HepG2 (cell line): ENCODE measurements at regions not wholly inside any gene's neighbourhood (a gene's known extent, or its start where the extent isn't known, plus 50 kb on each side); places are given as distances from the start of the nearest gene placed in this dataset.

Source experiments
- ATAC-seq: fragments of 200-7000 bp; cut with Tn5 transposase; 3 replicates; pipeline ENCODE4 v1.9.1; 2020; ENCODE audit warnings: mild to moderate bottlenecking, moderate library complexity
- BruUV-seq: library from RNA; stranded (reverse); fragments of 400-500 nt; replicated peaks from 2 replicates; lab custom pipeline; 2021; lab: Mats Ljungman, UMichigan
- CTCF ChIA-PET: fragments of 300-600 bp; formaldehyde crosslinking; extraction: SDS; loops from one replicate; lab custom pipeline; 2021; ENCODE audit warnings: low total read pairs, inconsistent platforms, low intra/inter-chr PET ratio; lab: Yijun Ruan, JAX
- POLR2A ChIA-PET: fragments of 350-600 bp; sonication (Branson Sonifier 250); formaldehyde crosslinking; loops from one replicate; lab custom pipeline; 2020; ENCODE audit warnings: antibody characterized with exemption, inconsistent platforms; lab: Yijun Ruan, JAX
- DNase-seq: peaks from one replicate; pipeline ENCODE4 v3.0.0-alpha.2; 2015; ENCODE audit warnings: low spot score
- FAIRE-seq: peaks from 3 replicates; lab custom pipeline; 2011; peaks lifted over from hg19 to GRCh38; lab: Jason Lieb, UNC
- H2AFZ ChIP-seq: one replicate; pipeline ENCODE4 v1.6.1; 2011; ENCODE audit warnings: low read length, inconsistent platforms
- H3K27ac ChIP-seq: fragments of 300-600 bp; 3 replicates; pipeline ENCODE4 v1.8.0; 2011; ENCODE audit warnings: mixed run types, mild to moderate bottlenecking, mixed read lengths, low read length, inconsistent platforms; ENCODE audit not compliant: insufficient read depth; ENCODE audit errors: extremely low read length
- H3K27me3 ChIP-seq, 2 experiments: fragments of 200-600 bp in 1 of 2; 2 replicates in 1 of 2; 3 replicates in 1 of 2; pipeline versions ENCODE4 v1.6.0 to v1.8.0; 2011; ENCODE audit warnings: low read length in 2 of 2, mild to moderate bottlenecking in 2 of 2, moderate library complexity in 2 of 2, inconsistent platforms in 1 of 2; ENCODE audit not compliant: insufficient read depth in 2 of 2, control insufficient read depth in 1 of 2
- H3K36me3 ChIP-seq, 2 experiments: fragments of 200-600 bp in 1 of 2; replicated peaks in 1 of 2; 2 replicates in 1 of 2; 3 replicates in 1 of 2; pipeline versions ENCODE4 v1.5.1 to v1.8.0; 2011; ENCODE audit warnings: low read length in 2 of 2, inconsistent platforms in 1 of 2; ENCODE audit not compliant: insufficient read depth in 2 of 2, control insufficient read depth in 1 of 2
- H3K4me1 ChIP-seq: 2 replicates; pipeline ENCODE4 v1.5.1; 2012; ENCODE audit warnings: low read length, inconsistent platforms; ENCODE audit not compliant: insufficient read depth
- H3K4me2 ChIP-seq: 2 replicates; pipeline ENCODE4 v1.6.0; 2011; ENCODE audit warnings: low read depth, low read length, inconsistent platforms
- H3K4me3 ChIP-seq, 3 experiments: fragments of 200-600 bp in 1 of 3; sonication (generic), shearing (Covaris generic) in 1 of 3; replicated peaks in 1 of 3; 2 replicates each; pipeline ENCODE4 v1.5.1; 2011 to 2016; ENCODE audit warnings: low read length in 3 of 3, inconsistent platforms in 2 of 3, low read depth in 2 of 3, mild to moderate bottlenecking in 2 of 3, control low read depth in 1 of 3, mixed read lengths in 1 of 3; ENCODE audit not compliant: insufficient read depth in 1 of 3
- H3K79me2 ChIP-seq: one replicate; pipeline ENCODE4 v1.6.1; 2011; ENCODE audit warnings: low read length, inconsistent platforms; ENCODE audit not compliant: insufficient read depth
- H3K9ac ChIP-seq: 2 replicates; pipeline ENCODE4 v1.6.0; 2011; ENCODE audit warnings: mild to moderate bottlenecking, low read depth, low read length, inconsistent platforms; ENCODE audit not compliant: insufficient read depth
- H3K9me3 ChIP-seq: 2 replicates; pipeline ENCODE4 v1.5.1; 2012; ENCODE audit warnings: mild to moderate bottlenecking, low read length
- H4K20me1 ChIP-seq: 2 replicates; pipeline ENCODE4 v1.6.0; 2011; ENCODE audit warnings: inconsistent platforms, mild to moderate bottlenecking, low read length, moderate library complexity; ENCODE audit not compliant: insufficient read depth
- BRCA1 ChIP-seq: sonication (generic); formaldehyde crosslinking; IDR thresholded peaks from 2 replicates; pipeline ENCODE4 v1.4.0; 2020; ENCODE audit warnings: missing genetic modification reagents
- FOXO1 ChIP-seq: sonication (generic); formaldehyde crosslinking; IDR thresholded peaks from 2 replicates; pipeline ENCODE4 v1.4.0; 2020; ENCODE audit warnings: missing genetic modification reagents
- GMEB1 ChIP-seq: sonication (generic); formaldehyde crosslinking; IDR thresholded peaks from 2 replicates; pipeline ENCODE4 v1.5.1; 2020; ENCODE audit warnings: missing genetic modification reagents, mild to moderate bottlenecking, borderline replicate concordance
- KAT8 ChIP-seq: IDR thresholded peaks from 2 replicates; pipeline ENCODE4 v1.6.1; 2016; ENCODE audit warnings: missing genetic modification reagents, missing compliant biosample characterization
- KLF15 ChIP-seq: sonication (generic); formaldehyde crosslinking; IDR thresholded peaks from 2 replicates; pipeline ENCODE4 v1.8.1; 2023; ENCODE audit warnings: borderline replicate concordance, mild to moderate bottlenecking, inconsistent platforms, missing genetic modification reagents, mixed read lengths
- MAFK ChIP-seq, 2 experiments: IDR thresholded peaks in 1 of 2; conservative IDR thresholded peaks in 1 of 2; 2 replicates each; pipeline ENCODE4 v1.6.1; 2011; ENCODE audit warnings: improper control_type of control experiment in 2 of 2, low read length in 2 of 2
- PAF1 ChIP-seq: IDR thresholded peaks from 2 replicates; pipeline ENCODE4 v1.6.1; 2016; ENCODE audit warnings: missing genetic modification reagents, missing compliant biosample characterization
- UBTF ChIP-seq: sonication (generic); formaldehyde crosslinking; IDR thresholded peaks from 2 replicates; pipeline ENCODE4 v1.4.0; 2020; ENCODE audit warnings: mild to moderate bottlenecking, missing genetic modification reagents
- YEATS2 ChIP-seq: sonication (generic); formaldehyde crosslinking; IDR thresholded peaks from 2 replicates; pipeline ENCODE4 v1.4.0; 2020; ENCODE audit warnings: missing genetic modification reagents, borderline replicate concordance
- ZNF292 ChIP-seq: sonication (generic); formaldehyde crosslinking; IDR thresholded peaks from 2 replicates; pipeline ENCODE4 v1.8.1; 2022; ENCODE audit warnings: mild to moderate bottlenecking, low read depth, missing genetic modification reagents, borderline replicate concordance
- ZNF816 ChIP-seq: sonication (generic); formaldehyde crosslinking; IDR thresholded peaks from 2 replicates; pipeline ENCODE4 v1.8.0; 2022; ENCODE audit warnings: missing genetic modification reagents, mild to moderate bottlenecking, borderline replicate concordance
- whole genome bisulfite sequencing: methylation state at CpG from one replicate; pipeline ENCODE4 v1.1.6; 2017; ENCODE audit warnings: low lambda C conversion rate; 5-methylcytosine and 5-hydroxymethylcytosine counted together
- in situ Hi-C: cut with HindIII; loops from 2 replicates; pipeline ENCODE4 v1.10.0; 2017; ENCODE audit warnings: low pct_unique_long_range_greater_than_20kb; ENCODE audit not compliant: extremely low pct_ligation_motif_present
- intact Hi-C: fragments of 100-400 bp; cut with micrococcal nuclease; formaldehyde crosslinking; loops from one replicate; pipeline ENCODE4 v1.10.0; 2022; ENCODE audit not compliant: unreplicated experiment
- TF ChIP-seq, protein P1 (sequence below): sonication (generic); formaldehyde crosslinking; conservative IDR thresholded peaks from 2 replicates; pipeline ENCODE4 v1.8.0; 2022; ENCODE audit warnings: low read depth, missing genetic modification reagents
- TF ChIP-seq, protein P2 (sequence below): sonication (generic); formaldehyde crosslinking; IDR thresholded peaks from 2 replicates; pipeline ENCODE4 v1.8.1; 2023; ENCODE audit warnings: missing genetic modification reagents, inconsistent platforms, borderline replicate concordance
- TF ChIP-seq, protein P3 (sequence below): sonication (generic); formaldehyde crosslinking; IDR thresholded peaks from 2 replicates; pipeline ENCODE4 v1.5.0; 2020; ENCODE audit warnings: missing genetic modification reagents

- TF ChIP-seq, protein P1, sequence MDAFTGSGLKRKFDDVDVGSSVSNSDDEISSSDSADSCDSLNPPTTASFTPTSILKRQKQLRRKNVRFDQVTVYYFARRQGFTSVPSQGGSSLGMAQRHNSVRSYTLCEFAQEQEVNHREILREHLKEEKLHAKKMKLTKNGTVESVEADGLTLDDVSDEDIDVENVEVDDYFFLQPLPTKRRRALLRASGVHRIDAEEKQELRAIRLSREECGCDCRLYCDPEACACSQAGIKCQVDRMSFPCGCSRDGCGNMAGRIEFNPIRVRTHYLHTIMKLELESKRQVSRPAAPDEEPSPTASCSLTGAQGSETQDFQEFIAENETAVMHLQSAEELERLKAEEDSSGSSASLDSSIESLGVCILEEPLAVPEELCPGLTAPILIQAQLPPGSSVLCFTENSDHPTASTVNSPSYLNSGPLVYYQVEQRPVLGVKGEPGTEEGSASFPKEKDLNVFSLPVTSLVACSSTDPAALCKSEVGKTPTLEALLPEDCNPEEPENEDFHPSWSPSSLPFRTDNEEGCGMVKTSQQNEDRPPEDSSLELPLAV: no peak
- TF ChIP-seq YEATS2 (CRISPR knock-in tag) (no peak), BRCA1 (CRISPR knock-in tag) (no peak), KAT8 (no peak), MAFK (conservative IDR thresholded peaks at IDR 0.05 in 1 of 2, IDR thresholded peaks at IDR 0.05 in 1 of 2; ENCODE audit: low read length in 2 of 2) (no peak), UBTF (no peak), FOXO1 (CRISPR knock-in tag) (no peak), GMEB1 (CRISPR knock-in tag) (no peak), KLF15 (CRISPR knock-in tag) (no peak), ZNF292 (CRISPR knock-in tag) (no peak), PAF1 (CRISPR knock-in tag) (no peak), ZNF816 (CRISPR knock-in tag) (no peak)
- TF ChIP-seq, protein P2, sequence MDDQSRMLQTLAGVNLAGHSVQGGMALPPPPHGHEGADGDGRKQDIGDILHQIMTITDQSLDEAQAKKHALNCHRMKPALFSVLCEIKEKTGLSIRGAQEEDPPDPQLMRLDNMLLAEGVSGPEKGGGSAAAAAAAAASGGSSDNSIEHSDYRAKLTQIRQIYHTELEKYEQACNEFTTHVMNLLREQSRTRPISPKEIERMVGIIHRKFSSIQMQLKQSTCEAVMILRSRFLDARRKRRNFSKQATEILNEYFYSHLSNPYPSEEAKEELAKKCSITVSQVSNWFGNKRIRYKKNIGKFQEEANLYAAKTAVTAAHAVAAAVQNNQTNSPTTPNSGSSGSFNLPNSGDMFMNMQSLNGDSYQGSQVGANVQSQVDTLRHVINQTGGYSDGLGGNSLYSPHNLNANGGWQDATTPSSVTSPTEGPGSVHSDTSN: no peak
- TF ChIP-seq, protein P3, sequence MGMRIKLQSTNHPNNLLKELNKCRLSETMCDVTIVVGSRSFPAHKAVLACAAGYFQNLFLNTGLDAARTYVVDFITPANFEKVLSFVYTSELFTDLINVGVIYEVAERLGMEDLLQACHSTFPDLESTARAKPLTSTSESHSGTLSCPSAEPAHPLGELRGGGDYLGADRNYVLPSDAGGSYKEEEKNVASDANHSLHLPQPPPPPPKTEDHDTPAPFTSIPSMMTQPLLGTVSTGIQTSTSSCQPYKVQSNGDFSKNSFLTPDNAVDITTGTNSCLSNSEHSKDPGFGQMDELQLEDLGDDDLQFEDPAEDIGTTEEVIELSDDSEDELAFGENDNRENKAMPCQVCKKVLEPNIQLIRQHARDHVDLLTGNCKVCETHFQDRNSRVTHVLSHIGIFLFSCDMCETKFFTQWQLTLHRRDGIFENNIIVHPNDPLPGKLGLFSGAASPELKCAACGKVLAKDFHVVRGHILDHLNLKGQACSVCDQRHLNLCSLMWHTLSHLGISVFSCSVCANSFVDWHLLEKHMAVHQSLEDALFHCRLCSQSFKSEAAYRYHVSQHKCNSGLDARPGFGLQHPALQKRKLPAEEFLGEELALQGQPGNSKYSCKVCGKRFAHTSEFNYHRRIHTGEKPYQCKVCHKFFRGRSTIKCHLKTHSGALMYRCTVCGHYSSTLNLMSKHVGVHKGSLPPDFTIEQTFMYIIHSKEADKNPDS (CRISPR knock-in tag): no peak
- Histone ChIP-seq H3K9ac (no peak overlapping the region), H2AFZ (no peak overlapping the region), H3K4me2 (no peak overlapping the region), H3K27ac (no peak overlapping the region), H3K4me1 (peaks cover 6% of the 10 kb centered on the region), H3K4me3 (no peak overlapping the region), H3K27me3 (no peaks in the 10 kb centered on the region; a peak in 1 of 5 replicates), H3K79me2 (no peaks in the 10 kb centered on the region), H3K36me3 (no peaks in the 10 kb centered on the region), H4K20me1 (no peaks in the 10 kb centered on the region), H3K9me3 (no peaks in the 10 kb centered on the region)
- 38% methylated on average over 3 of the region's 3 CpGs for WGBS
- no TSS peak for BruUV-seq
- intact Hi-C loops (no loop called here), in situ Hi-C loops (no loop called here)
- POLR2A ChIA-PET: no interaction called here
- FAIRE-seq (no peak), ATAC-seq (no peak), DNase-seq (no peak)
- CTCF ChIA-PET: no interaction called here
These were observed 140.1 kb upstream of the IL12A start for GRCh38 chr3:159848348-159849118.
